GM18909 (cell line): ENCODE measurements at regions not wholly inside any gene's neighbourhood (a gene's known extent, or its start where the extent isn't known, plus 50 kb on each side); places are given as distances from the start of the nearest gene placed in this dataset.
"Not testable (repeated sequence)": the region's sequence is repeated elsewhere in the genome, so short reads cannot be mapped to it uniquely, and the experiment has no call there.

ENCODE experiments used
- ATAC-seq: cut with Tn5 transposase; IDR thresholded peaks from one replicate; pipeline ENCODE4 v1.9.1; 2021; ENCODE audit warnings: mild to moderate bottlenecking; ENCODE audit not compliant: unreplicated experiment, poor library complexity

GRCh38 chr5:92208265-92208664, 825.1 kb upstream of the ARRDC3 start:
- ATAC-seq, result no peak

- ATAC-seq, result no peak
These were observed 824.0 kb upstream of the ARRDC3 start for GRCh38 chr5:92207151-92207550.

- no peak for ATAC-seq
These were observed 823.6 kb upstream of the ARRDC3 start for GRCh38 chr5:92206681-92207080.

GRCh38 chr5:92199035-92199434, 815.9 kb upstream of the ARRDC3 start:
- ATAC-seq, result not testable (repeated sequence)

GRCh38 chr5:92181656-92182055, 798.5 kb upstream of the ARRDC3 start:
- no peak for ATAC-seq

- no peak for ATAC-seq
These were observed 797.3 kb upstream of the ARRDC3 start for GRCh38 chr5:92180391-92180790.

- ATAC-seq, result no peak
These were observed 796.5 kb upstream of the ARRDC3 start for GRCh38 chr5:92179651-92180050.

- no peak for ATAC-seq
These were observed 794.9 kb upstream of the ARRDC3 start for GRCh38 chr5:92177926-92178487.

GRCh38 chr5:92163906-92164305, 780.8 kb upstream of the ARRDC3 start:
- ATAC-seq, result no peak

- no peak for ATAC-seq
These were observed 764.7 kb upstream of the ARRDC3 start for GRCh38 chr5:92147798-92148197.

GRCh38 chr5:92147266-92147665, 764.1 kb upstream of the ARRDC3 start:
- no peak for ATAC-seq

- ATAC-seq, result no peak
These were observed 762.7 kb upstream of the ARRDC3 start for GRCh38 chr5:92145852-92146251.

GRCh38 chr5:92144824-92145223, 761.7 kb upstream of the ARRDC3 start:
- no peak for ATAC-seq

- ATAC-seq, result not testable (repeated sequence)
These were observed 749.3 kb upstream of the ARRDC3 start for GRCh38 chr5:92132294-92132908.

- ATAC-seq, result no peak
These were observed 743.1 kb upstream of the ARRDC3 start for GRCh38 chr5:92126182-92126581.

- no peak for ATAC-seq
These were observed 736.0 kb upstream of the ARRDC3 start for GRCh38 chr5:92119110-92119509.

- ATAC-seq, result no peak
These were observed 723.7 kb upstream of the ARRDC3 start for GRCh38 chr5:92106808-92107207.

GRCh38 chr5:92104126-92104525, 721.0 kb upstream of the ARRDC3 start:
- no peak for ATAC-seq

GRCh38 chr5:92102313-92102712, 719.2 kb upstream of the ARRDC3 start:
- no peak for ATAC-seq

GRCh38 chr5:92092239-92092638, 709.1 kb upstream of the ARRDC3 start:
- ATAC-seq, result no peak

GRCh38 chr5:92086059-92086811, 703.1 kb upstream of the ARRDC3 start:
- ATAC-seq, result no peak
